K562 (cell line): ENCODE measurements at regions not wholly inside any gene's neighbourhood (a gene's known extent, or its start where the extent isn't known, plus 50 kb on each side); places are given as distances from the start of the nearest gene placed in this dataset.

Experiments
- HDAC2 ChIP-seq: fragments of 450-650 bp; IDR thresholded peaks from 2 replicates; pipeline ENCODE4 v1.6.1; 2016; ENCODE audit warnings: mild to moderate bottlenecking
- MCM2 ChIP-seq: fragments of 450-650 bp; IDR thresholded peaks from 2 replicates; pipeline ENCODE4 v1.6.1; 2017; ENCODE audit warnings: low read depth, mild to moderate bottlenecking
- NCOA4 ChIP-seq: fragments of 450-650 bp; IDR thresholded peaks from 2 replicates; pipeline ENCODE4 v1.6.1; 2018; ENCODE audit warnings: mild to moderate bottlenecking; ENCODE audit not compliant: partially characterized antibody
- NR2C2 ChIP-seq, 2 experiments: fragments of 200-800 bp in 1 of 2; sonication (Bioruptor generic) in 1 of 2; sonication (generic) in 1 of 2; formaldehyde crosslinking in 1 of 2; IDR thresholded peaks; 2 replicates each; pipeline versions ENCODE4 v1.6.1 to v1.8.0; 2016 to 2022; ENCODE audit warnings: mild to moderate bottlenecking in 1 of 2, missing compliant biosample characterization in 1 of 2, missing genetic modification characterization in 1 of 2, missing genetic modification reagents in 1 of 2
- RBM14 ChIP-seq: fragments of 200-400 bp; formaldehyde crosslinking; IDR thresholded peaks from 2 replicates; pipeline ENCODE4 v1.6.1; 2018; ENCODE audit warnings: low read depth, mild to moderate bottlenecking, low read length, moderate library complexity, borderline replicate concordance; ENCODE audit not compliant: insufficient read depth
- TF ChIP-seq, protein P1 (sequence below): fragments of 450-650 bp; IDR thresholded peaks from 2 replicates; pipeline ENCODE4 v1.6.1; 2016; ENCODE audit warnings: low read depth
- TF ChIP-seq, protein P2 (sequence below): fragments of 450-650 bp; IDR thresholded peaks from 2 replicates; pipeline ENCODE4 v1.6.1; 2016; ENCODE audit warnings: mild to moderate bottlenecking, moderate library complexity

DNA sequence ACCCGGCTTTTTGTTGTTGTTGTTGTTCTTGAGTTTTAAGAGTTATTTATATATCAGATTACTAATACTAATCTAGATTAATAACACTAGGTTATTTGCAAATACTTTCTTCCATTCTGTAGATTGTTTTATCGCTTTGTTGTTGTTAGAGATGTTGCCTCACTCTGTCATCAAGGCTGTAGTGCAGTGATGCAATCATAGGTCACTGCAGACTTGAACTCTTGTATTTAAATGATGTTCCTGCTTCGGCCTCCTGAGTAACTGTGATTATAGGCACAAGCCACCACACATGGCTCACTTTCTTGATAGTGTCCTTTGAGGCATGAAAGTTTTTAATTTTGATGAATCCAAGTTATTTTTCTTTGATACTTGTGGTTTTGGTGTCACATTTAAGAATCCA is 129.0 kb downstream of the VSIG4 start (continued):
- TF ChIP-seq, protein P1, sequence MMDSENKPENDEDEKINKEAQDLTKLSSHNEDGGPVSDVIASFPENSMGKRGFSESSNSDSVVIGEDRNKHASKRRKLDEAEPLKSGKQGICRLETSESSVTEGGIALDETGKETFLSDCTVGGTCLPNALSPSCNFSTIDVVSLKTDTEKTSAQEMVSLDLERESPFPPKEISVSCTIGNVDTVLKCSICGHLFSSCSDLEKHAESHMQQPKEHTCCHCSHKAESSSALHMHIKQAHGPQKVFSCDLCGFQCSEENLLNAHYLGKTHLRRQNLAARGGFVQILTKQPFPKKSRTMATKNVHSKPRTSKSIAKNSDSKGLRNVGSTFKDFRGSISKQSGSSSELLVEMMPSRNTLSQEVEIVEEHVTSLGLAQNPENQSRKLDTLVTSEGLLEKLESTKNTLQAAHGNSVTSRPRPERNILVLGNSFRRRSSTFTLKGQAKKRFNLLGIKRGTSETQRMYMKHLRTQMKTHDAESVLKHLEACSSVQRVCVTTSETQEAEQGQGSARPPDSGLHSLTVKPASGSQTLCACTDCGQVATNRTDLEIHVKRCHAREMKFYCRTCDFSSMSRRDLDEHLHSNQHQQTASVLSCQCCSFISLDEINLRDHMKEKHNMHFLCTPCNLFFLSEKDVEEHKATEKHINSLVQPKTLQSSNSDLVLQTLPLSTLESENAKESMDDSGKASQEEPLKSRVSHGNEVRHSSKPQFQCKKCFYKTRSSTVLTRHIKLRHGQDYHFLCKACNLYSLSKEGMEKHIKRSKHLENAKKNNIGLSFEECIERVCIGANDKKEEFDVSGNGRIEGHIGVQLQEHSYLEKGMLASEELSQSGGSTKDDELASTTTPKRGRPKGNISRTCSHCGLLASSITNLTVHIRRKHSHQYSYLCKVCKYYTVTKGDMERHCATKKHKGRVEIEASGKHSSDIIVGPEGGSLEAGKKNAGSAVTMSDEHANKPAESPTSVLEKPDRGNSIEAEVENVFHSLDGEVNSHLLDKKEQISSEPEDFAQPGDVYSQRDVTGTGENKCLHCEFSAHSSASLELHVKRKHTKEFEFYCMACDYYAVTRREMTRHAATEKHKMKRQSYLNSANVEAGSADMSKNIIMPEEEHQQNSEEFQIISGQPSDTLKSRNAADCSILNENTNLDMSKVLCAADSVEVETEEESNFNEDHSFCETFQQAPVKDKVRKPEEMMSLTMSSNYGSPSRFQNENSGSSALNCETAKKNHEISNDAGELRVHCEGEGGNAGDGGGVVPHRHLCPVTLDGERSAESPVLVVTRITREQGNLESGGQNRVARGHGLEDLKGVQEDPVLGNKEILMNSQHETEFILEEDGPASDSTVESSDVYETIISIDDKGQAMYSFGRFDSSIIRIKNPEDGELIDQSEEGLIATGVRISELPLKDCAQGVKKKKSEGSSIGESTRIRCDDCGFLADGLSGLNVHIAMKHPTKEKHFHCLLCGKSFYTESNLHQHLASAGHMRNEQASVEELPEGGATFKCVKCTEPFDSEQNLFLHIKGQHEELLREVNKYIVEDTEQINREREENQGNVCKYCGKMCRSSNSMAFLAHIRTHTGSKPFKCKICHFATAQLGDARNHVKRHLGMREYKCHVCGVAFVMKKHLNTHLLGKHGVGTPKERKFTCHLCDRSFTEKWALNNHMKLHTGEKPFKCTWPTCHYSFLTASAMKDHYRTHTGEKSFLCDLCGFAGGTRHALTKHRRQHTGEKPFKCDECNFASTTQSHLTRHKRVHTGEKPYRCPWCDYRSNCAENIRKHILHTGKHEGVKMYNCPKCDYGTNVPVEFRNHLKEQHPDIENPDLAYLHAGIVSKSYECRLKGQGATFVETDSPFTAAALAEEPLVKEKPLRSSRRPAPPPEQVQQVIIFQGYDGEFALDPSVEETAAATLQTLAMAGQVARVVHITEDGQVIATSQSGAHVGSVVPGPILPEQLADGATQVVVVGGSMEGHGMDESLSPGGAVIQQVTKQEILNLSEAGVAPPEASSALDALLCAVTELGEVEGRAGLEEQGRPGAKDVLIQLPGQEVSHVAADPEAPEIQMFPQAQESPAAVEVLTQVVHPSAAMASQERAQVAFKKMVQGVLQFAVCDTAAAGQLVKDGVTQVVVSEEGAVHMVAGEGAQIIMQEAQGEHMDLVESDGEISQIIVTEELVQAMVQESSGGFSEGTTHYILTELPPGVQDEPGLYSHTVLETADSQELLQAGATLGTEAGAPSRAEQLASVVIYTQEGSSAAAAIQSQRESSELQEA, result no peak
- no peak for TF ChIP-seq MCM2
- TF ChIP-seq, protein P2, sequence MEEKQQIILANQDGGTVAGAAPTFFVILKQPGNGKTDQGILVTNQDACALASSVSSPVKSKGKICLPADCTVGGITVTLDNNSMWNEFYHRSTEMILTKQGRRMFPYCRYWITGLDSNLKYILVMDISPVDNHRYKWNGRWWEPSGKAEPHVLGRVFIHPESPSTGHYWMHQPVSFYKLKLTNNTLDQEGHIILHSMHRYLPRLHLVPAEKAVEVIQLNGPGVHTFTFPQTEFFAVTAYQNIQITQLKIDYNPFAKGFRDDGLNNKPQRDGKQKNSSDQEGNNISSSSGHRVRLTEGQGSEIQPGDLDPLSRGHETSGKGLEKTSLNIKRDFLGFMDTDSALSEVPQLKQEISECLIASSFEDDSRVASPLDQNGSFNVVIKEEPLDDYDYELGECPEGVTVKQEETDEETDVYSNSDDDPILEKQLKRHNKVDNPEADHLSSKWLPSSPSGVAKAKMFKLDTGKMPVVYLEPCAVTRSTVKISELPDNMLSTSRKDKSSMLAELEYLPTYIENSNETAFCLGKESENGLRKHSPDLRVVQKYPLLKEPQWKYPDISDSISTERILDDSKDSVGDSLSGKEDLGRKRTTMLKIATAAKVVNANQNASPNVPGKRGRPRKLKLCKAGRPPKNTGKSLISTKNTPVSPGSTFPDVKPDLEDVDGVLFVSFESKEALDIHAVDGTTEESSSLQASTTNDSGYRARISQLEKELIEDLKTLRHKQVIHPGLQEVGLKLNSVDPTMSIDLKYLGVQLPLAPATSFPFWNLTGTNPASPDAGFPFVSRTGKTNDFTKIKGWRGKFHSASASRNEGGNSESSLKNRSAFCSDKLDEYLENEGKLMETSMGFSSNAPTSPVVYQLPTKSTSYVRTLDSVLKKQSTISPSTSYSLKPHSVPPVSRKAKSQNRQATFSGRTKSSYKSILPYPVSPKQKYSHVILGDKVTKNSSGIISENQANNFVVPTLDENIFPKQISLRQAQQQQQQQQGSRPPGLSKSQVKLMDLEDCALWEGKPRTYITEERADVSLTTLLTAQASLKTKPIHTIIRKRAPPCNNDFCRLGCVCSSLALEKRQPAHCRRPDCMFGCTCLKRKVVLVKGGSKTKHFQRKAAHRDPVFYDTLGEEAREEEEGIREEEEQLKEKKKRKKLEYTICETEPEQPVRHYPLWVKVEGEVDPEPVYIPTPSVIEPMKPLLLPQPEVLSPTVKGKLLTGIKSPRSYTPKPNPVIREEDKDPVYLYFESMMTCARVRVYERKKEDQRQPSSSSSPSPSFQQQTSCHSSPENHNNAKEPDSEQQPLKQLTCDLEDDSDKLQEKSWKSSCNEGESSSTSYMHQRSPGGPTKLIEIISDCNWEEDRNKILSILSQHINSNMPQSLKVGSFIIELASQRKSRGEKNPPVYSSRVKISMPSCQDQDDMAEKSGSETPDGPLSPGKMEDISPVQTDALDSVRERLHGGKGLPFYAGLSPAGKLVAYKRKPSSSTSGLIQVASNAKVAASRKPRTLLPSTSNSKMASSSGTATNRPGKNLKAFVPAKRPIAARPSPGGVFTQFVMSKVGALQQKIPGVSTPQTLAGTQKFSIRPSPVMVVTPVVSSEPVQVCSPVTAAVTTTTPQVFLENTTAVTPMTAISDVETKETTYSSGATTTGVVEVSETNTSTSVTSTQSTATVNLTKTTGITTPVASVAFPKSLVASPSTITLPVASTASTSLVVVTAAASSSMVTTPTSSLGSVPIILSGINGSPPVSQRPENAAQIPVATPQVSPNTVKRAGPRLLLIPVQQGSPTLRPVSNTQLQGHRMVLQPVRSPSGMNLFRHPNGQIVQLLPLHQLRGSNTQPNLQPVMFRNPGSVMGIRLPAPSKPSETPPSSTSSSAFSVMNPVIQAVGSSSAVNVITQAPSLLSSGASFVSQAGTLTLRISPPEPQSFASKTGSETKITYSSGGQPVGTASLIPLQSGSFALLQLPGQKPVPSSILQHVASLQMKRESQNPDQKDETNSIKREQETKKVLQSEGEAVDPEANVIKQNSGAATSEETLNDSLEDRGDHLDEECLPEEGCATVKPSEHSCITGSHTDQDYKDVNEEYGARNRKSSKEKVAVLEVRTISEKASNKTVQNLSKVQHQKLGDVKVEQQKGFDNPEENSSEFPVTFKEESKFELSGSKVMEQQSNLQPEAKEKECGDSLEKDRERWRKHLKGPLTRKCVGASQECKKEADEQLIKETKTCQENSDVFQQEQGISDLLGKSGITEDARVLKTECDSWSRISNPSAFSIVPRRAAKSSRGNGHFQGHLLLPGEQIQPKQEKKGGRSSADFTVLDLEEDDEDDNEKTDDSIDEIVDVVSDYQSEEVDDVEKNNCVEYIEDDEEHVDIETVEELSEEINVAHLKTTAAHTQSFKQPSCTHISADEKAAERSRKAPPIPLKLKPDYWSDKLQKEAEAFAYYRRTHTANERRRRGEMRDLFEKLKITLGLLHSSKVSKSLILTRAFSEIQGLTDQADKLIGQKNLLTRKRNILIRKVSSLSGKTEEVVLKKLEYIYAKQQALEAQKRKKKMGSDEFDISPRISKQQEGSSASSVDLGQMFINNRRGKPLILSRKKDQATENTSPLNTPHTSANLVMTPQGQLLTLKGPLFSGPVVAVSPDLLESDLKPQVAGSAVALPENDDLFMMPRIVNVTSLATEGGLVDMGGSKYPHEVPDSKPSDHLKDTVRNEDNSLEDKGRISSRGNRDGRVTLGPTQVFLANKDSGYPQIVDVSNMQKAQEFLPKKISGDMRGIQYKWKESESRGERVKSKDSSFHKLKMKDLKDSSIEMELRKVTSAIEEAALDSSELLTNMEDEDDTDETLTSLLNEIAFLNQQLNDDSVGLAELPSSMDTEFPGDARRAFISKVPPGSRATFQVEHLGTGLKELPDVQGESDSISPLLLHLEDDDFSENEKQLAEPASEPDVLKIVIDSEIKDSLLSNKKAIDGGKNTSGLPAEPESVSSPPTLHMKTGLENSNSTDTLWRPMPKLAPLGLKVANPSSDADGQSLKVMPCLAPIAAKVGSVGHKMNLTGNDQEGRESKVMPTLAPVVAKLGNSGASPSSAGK, result peak; percentile 14; the same call in 1 of the 2 replicates
- no peak for TF ChIP-seq HDAC2
- no peak for TF ChIP-seq NR2C2 (CRISPR knock-in tag; IDR thresholded peaks at IDR 0.05)
- TF ChIP-seq NR2C2 (tag; IDR thresholded peaks at IDR 0.05), result peak; percentile 33; the same call in 1 of the 2 replicates
- no peak for TF ChIP-seq RBM14
- no peak for TF ChIP-seq NCOA4
